HCT116 (cell line): ENCODE measurements at regions not wholly inside any gene's neighbourhood (a gene's known extent, or its start where the extent isn't known, plus 50 kb on each side); places are given as distances from the start of the nearest gene placed in this dataset.
"Not testable (repeated sequence)": the region's sequence is repeated elsewhere in the genome, so short reads cannot be mapped to it uniquely, and the experiment has no call there.

Source experiments
- ATAC-seq: fragments of 200-7000 bp; cut with Tn5 transposase; 2 replicates; pipeline ENCODE4 v1.9.1; 2020; ENCODE audit warnings: mild to moderate bottlenecking, moderate library complexity
- BruUV-seq: library from RNA; stranded (reverse); fragments of 400-500 nt; replicated peaks from 2 replicates; lab custom pipeline; 2021; lab: Mats Ljungman, UMichigan
- CTCF ChIA-PET: fragments of 300-600 bp; sonication (Branson Sonifier 250); formaldehyde crosslinking; loops from one replicate; lab custom pipeline; 2021; ENCODE audit warnings: antibody characterized with exemption; lab: Charles Lee
- POLR2A ChIA-PET: fragments of 300-600, 350-600 bp; sonication (Branson Sonifier 250); formaldehyde crosslinking; loops from one replicate; lab custom pipeline; 2021; ENCODE audit warnings: antibody characterized with exemption; lab: Charles Lee
- RAD21 ChIA-PET, 2 experiments: fragments of 300-600 bp; sonication (Branson Sonifier 250); formaldehyde crosslinking; loops; one replicate each; lab custom pipeline; 2023; ENCODE audit warnings: low total read pairs in 2 of 2; ENCODE audit not compliant: uncharacterized antibody in 2 of 2, unreplicated experiment in 2 of 2, low non-redundant PET in 1 of 2; lab: Charles Lee
- DNase-seq: peaks from one replicate; pipeline ENCODE4 v3.0.0-alpha.2; 2010; ENCODE audit warnings: low read depth, low spot score
- H2AFZ ChIP-seq: fragments of 200-600 bp; shearing (Covaris generic), sonication (generic); 2 replicates; pipeline ENCODE4 v1.6.1; 2017; ENCODE audit warnings: low read depth, mixed run types, mixed read lengths, antibody characterized with exemption, low read length; ENCODE audit not compliant: poor library complexity, severe bottlenecking
- H3K27ac ChIP-seq: 2 replicates; pipeline ENCODE4 v1.5.1; 2012; ENCODE audit warnings: low read depth, low read length
- H3K27me3 ChIP-seq: fragments of 200-600 bp; sonication (generic); 2 replicates; pipeline ENCODE4 v1.6.1; 2016; ENCODE audit warnings: mixed run types, low read length, mixed read lengths; ENCODE audit not compliant: insufficient read depth
- H3K36me3 ChIP-seq, 2 experiments: fragments of 200-500 bp in 1 of 2; fragments of 200-600 bp in 1 of 2; sonication (Bioruptor generic) in 1 of 2; sonication (generic) in 1 of 2; 2 replicates each; pipeline versions ENCODE4 v1.5.1 to v1.6.1; 2014 to 2016; ENCODE audit warnings: low read length in 2 of 2, inconsistent platforms in 1 of 2, mixed read lengths in 1 of 2, mixed run types in 1 of 2; ENCODE audit not compliant: insufficient read depth in 2 of 2, control insufficient read depth in 1 of 2
- H3K4me1 ChIP-seq, 2 experiments: fragments of 200-600 bp in 1 of 2; sonication (generic) in 1 of 2; 2 replicates each; pipeline versions ENCODE4 v1.5.1 to v1.6.1; 2012 to 2017; ENCODE audit warnings: low read length in 2 of 2, inconsistent platforms in 1 of 2, mild to moderate bottlenecking in 1 of 2, mixed read lengths in 1 of 2, mixed run types in 1 of 2, moderate library complexity in 1 of 2; ENCODE audit not compliant: insufficient read depth in 2 of 2, control insufficient read depth in 1 of 2
- H3K4me2 ChIP-seq: fragments of 200-600 bp; sonication (generic); 2 replicates; pipeline ENCODE4 v1.6.1; 2017; ENCODE audit warnings: mixed run types, low read length, mixed read lengths
- H3K4me3 ChIP-seq, 2 experiments: fragments of 200-600 bp in 1 of 2; sonication (generic) in 1 of 2; replicated peaks in 1 of 2; 2 replicates each; pipeline ENCODE4 v1.5.1; 2011 to 2016; ENCODE audit warnings: low read length in 2 of 2, control low read depth in 1 of 2, low read depth in 1 of 2, mild to moderate bottlenecking in 1 of 2, mixed read lengths in 1 of 2, mixed run types in 1 of 2
- H3K79me2 ChIP-seq: fragments of 200-600 bp; sonication (generic); 2 replicates; pipeline ENCODE4 v1.6.1; 2017; ENCODE audit warnings: mild to moderate bottlenecking, mixed run types, low read length, moderate library complexity, mixed read lengths; ENCODE audit not compliant: insufficient read depth
- H3K9ac ChIP-seq: fragments of 200-600 bp; sonication (generic); 2 replicates; pipeline ENCODE4 v1.6.1; 2016; ENCODE audit warnings: low read length, mixed read lengths
- H3K9me2 ChIP-seq: fragments of 200-600 bp; sonication (generic), shearing (Covaris generic); 2 replicates; pipeline ENCODE4 v1.6.1; 2017; ENCODE audit warnings: mixed run types, mild to moderate bottlenecking, moderate library complexity; ENCODE audit not compliant: insufficient read depth
- H3K9me3 ChIP-seq, 2 experiments: fragments of 200-500 bp in 1 of 2; fragments of 200-600 bp in 1 of 2; sonication (Bioruptor generic) in 1 of 2; sonication (generic) in 1 of 2; 2 replicates each; pipeline ENCODE4 v1.6.1; 2014 to 2017; ENCODE audit warnings: low read length in 2 of 2, mixed read lengths in 2 of 2, inconsistent platforms in 1 of 2, low read depth in 1 of 2, mild to moderate bottlenecking in 1 of 2, mixed run types in 1 of 2, moderate library complexity in 1 of 2; ENCODE audit not compliant: control insufficient read depth in 1 of 2, insufficient read depth in 1 of 2
- H4K20me1 ChIP-seq: fragments of 200-600 bp; sonication (generic), shearing (Covaris generic); 2 replicates; pipeline ENCODE4 v1.6.1; 2017; ENCODE audit warnings: mixed run types, mild to moderate bottlenecking, moderate library complexity; ENCODE audit not compliant: insufficient read depth
- intact Hi-C: fragments of 100-400 bp; cut with micrococcal nuclease; formaldehyde crosslinking; loops from 2 replicates; pipeline ENCODE4 v1.10.0; 2022

GRCh38 chr22:16352637-16353036 is 240.0 kb downstream of the CCT8L2 start:
- H3K4me2 ChIP-seq, H2AFZ ChIP-seq, H3K9ac ChIP-seq, H3K4me1 ChIP-seq, H3K79me2 ChIP-seq, DNase-seq, H3K36me3 ChIP-seq, CTCF ChIA-PET, BruUV-seq, H3K27me3 ChIP-seq, H3K4me3 ChIP-seq, H3K9me2 ChIP-seq, H3K9me3 ChIP-seq, intact Hi-C loops, POLR2A ChIA-PET, RAD21 ChIA-PET, H4K20me1 ChIP-seq, ATAC-seq, H3K27ac ChIP-seq: not testable (repeated sequence)

- CTCF ChIA-PET, ATAC-seq, RAD21 ChIA-PET, H3K4me1 ChIP-seq, intact Hi-C loops, H3K4me2 ChIP-seq, H3K9me3 ChIP-seq, H3K79me2 ChIP-seq, BruUV-seq, H4K20me1 ChIP-seq, H3K27me3 ChIP-seq, POLR2A ChIA-PET, DNase-seq, H2AFZ ChIP-seq, H3K27ac ChIP-seq, H3K9me2 ChIP-seq, H3K4me3 ChIP-seq, H3K9ac ChIP-seq, H3K36me3 ChIP-seq: not testable (repeated sequence)
These were observed 245.5 kb downstream of the CCT8L2 start for GRCh38 chr22:16347083-16347482.

- H2AFZ ChIP-seq, H3K9me3 ChIP-seq, DNase-seq, H4K20me1 ChIP-seq, H3K4me1 ChIP-seq, H3K9ac ChIP-seq, POLR2A ChIA-PET, RAD21 ChIA-PET, H3K27me3 ChIP-seq, H3K27ac ChIP-seq, ATAC-seq, BruUV-seq, H3K36me3 ChIP-seq, intact Hi-C loops, H3K9me2 ChIP-seq, H3K4me2 ChIP-seq, H3K4me3 ChIP-seq, CTCF ChIA-PET, H3K79me2 ChIP-seq: not testable (repeated sequence)
These were observed 277.0 kb downstream of the CCT8L2 start for GRCh38 chr22:16315565-16315964.
